Mesenchymal stem cell (in vitro differentiated cells and primary cell): ENCODE measurements at regions not wholly inside any gene's neighbourhood (a gene's known extent, or its start where the extent isn't known, plus 50 kb on each side); places are given as distances from the start of the nearest gene placed in this dataset.

Source experiments
- DNase-seq: peaks from one replicate; pipeline ENCODE4 v3.0.0-alpha.2; 2013
- H2AFZ ChIP-seq: one replicate; pipeline ENCODE4 v1.6.1; 2013; ENCODE audit warnings: low read depth, mild to moderate bottlenecking, control low read depth, inconsistent platforms, low read length, moderate library complexity
- H2AK5ac ChIP-seq: 2 replicates; pipeline ENCODE4 v1.6.1; 2013; ENCODE audit warnings: low read length, moderate library complexity, mild to moderate bottlenecking, inconsistent platforms; ENCODE audit not compliant: severe bottlenecking
- H2BK120ac ChIP-seq: one replicate; pipeline ENCODE4 v1.6.1; 2013; ENCODE audit warnings: low read depth, mild to moderate bottlenecking, inconsistent platforms, low read length, moderate library complexity
- H2BK12ac ChIP-seq, 2 experiments: one replicate each; pipeline ENCODE4 v1.6.1; 2013; ENCODE audit warnings: inconsistent platforms in 2 of 2, low read length in 2 of 2, mild to moderate bottlenecking in 2 of 2, moderate library complexity in 2 of 2, control low read depth in 1 of 2
- H2BK15ac ChIP-seq: one replicate; pipeline ENCODE4 v1.6.1; 2013; ENCODE audit warnings: mild to moderate bottlenecking, low read depth, inconsistent platforms; ENCODE audit not compliant: poor library complexity, severe bottlenecking
- H2BK5ac ChIP-seq: 2 replicates; pipeline ENCODE4 v1.6.1; 2013; ENCODE audit warnings: low read depth, mild to moderate bottlenecking, low read length, control low read depth, inconsistent platforms; ENCODE audit not compliant: poor library complexity, severe bottlenecking
- H3K14ac ChIP-seq, 2 experiments: one replicate each; pipeline ENCODE4 v1.6.1; 2013; ENCODE audit warnings: inconsistent platforms in 2 of 2, low read length in 2 of 2, control low read depth in 1 of 2, mild to moderate bottlenecking in 1 of 2, moderate library complexity in 1 of 2
- H3K18ac ChIP-seq, 2 experiments: one replicate each; pipeline ENCODE4 v1.6.1; 2013; ENCODE audit warnings: inconsistent platforms in 2 of 2, low read length in 2 of 2, control low read depth in 1 of 2, low read depth in 1 of 2, mild to moderate bottlenecking in 1 of 2
- H3K23ac ChIP-seq, 2 experiments: one replicate each; pipeline ENCODE4 v1.6.1; 2013; ENCODE audit warnings: inconsistent platforms in 2 of 2, low read length in 2 of 2, mild to moderate bottlenecking in 2 of 2, moderate library complexity in 2 of 2, control low read depth in 1 of 2
- H3K27ac ChIP-seq: 2 replicates; pipeline ENCODE4 v1.5.1; 2013; ENCODE audit warnings: mild to moderate bottlenecking, moderate library complexity, low read length, control low read depth, inconsistent platforms; ENCODE audit not compliant: poor library complexity, severe bottlenecking
- H3K27me3 ChIP-seq, 2 experiments: 2 replicates each; pipeline versions ENCODE4 v1.6.1 to v1.7.0; 2013; ENCODE audit warnings: low read length in 2 of 2, mild to moderate bottlenecking in 2 of 2, moderate library complexity in 2 of 2, control low read depth in 1 of 2, inconsistent platforms in 1 of 2; ENCODE audit not compliant: control insufficient read depth in 1 of 2, insufficient read depth in 1 of 2
- H3K36me3 ChIP-seq, 2 experiments: 2 replicates each; pipeline versions ENCODE4 v1.6.1 to v1.7.0; 2013; ENCODE audit warnings: low read length in 2 of 2, control low read depth in 1 of 2, inconsistent platforms in 1 of 2, low read depth in 1 of 2, mild to moderate bottlenecking in 1 of 2; ENCODE audit not compliant: insufficient read depth in 2 of 2, control insufficient read depth in 1 of 2
- H3K4ac ChIP-seq, 2 experiments: one replicate each; pipeline ENCODE4 v1.6.1; 2013; ENCODE audit warnings: inconsistent platforms in 2 of 2, low read length in 2 of 2, mild to moderate bottlenecking in 2 of 2, moderate library complexity in 2 of 2, control low read depth in 1 of 2, low read depth in 1 of 2
- H3K4me1 ChIP-seq: 2 replicates; pipeline ENCODE4 v1.6.1; 2013; ENCODE audit warnings: low read depth, low read length, control low read depth; ENCODE audit not compliant: control insufficient read depth, insufficient read depth
- H3K4me2 ChIP-seq: 2 replicates; pipeline ENCODE4 v1.6.1; 2013; ENCODE audit warnings: low read length, mild to moderate bottlenecking, inconsistent platforms; ENCODE audit not compliant: poor library complexity, severe bottlenecking
- H3K4me3 ChIP-seq, 2 experiments: 2 replicates each; pipeline versions ENCODE4 v1.5.1 to v1.7.0; 2013; ENCODE audit warnings: low read length in 2 of 2, mild to moderate bottlenecking in 2 of 2, control low read depth in 1 of 2, low read depth in 1 of 2; ENCODE audit not compliant: insufficient read depth in 1 of 2
- H3K79me1 ChIP-seq: replicated peaks from 2 replicates; pipeline ENCODE4 v1.6.1; 2013; ENCODE audit warnings: mild to moderate bottlenecking, control low read depth, low read length, inconsistent platforms; ENCODE audit not compliant: poor library complexity, severe bottlenecking
- H3K9ac ChIP-seq: 2 replicates; pipeline ENCODE4 v1.7.0; 2013; ENCODE audit warnings: mild to moderate bottlenecking, low read length, moderate library complexity
- H3K9me3 ChIP-seq: 2 replicates; pipeline ENCODE4 v1.7.0; 2013; ENCODE audit warnings: mild to moderate bottlenecking, low read length; ENCODE audit not compliant: control insufficient read depth
- H4K8ac ChIP-seq: one replicate; pipeline ENCODE4 v1.6.1; 2013; ENCODE audit warnings: inconsistent platforms, mild to moderate bottlenecking, low read length, moderate library complexity
- H4K91ac ChIP-seq: one replicate; pipeline ENCODE4 v1.6.1; 2013; ENCODE audit warnings: mild to moderate bottlenecking, low read length, inconsistent platforms
- WGBS: methylation state at CpG from one replicate; pipeline ENCODE4 v1.1.7; 2013; ENCODE audit warnings: mixed read lengths; 5-methylcytosine and 5-hydroxymethylcytosine counted together

GRCh38 chr5:87868792-87869191, 399.9 kb downstream of the TMEM161B start:
- no peaks in the 10 kb centered on the region for H3K36me3 ChIP-seq
- no peak overlapping the region for H2BK5ac ChIP-seq
- no peak overlapping the region for H2AK5ac ChIP-seq
- H2AFZ ChIP-seq: no peak overlapping the region
- no peak overlapping the region for H3K4me3 ChIP-seq
- DNase-seq: no peak
- no peak overlapping the region for H3K9ac ChIP-seq
- H3K27me3 ChIP-seq: no peaks in the 10 kb centered on the region
- H3K23ac ChIP-seq: no peak overlapping the region
- no peak overlapping the region for H2BK15ac ChIP-seq
- H3K18ac ChIP-seq: no peak overlapping the region
- H3K4me1 ChIP-seq: no peaks in the 10 kb centered on the region
- no peak overlapping the region for H3K27ac ChIP-seq
- H4K91ac ChIP-seq: no peak overlapping the region
- no peaks in the 10 kb centered on the region for H3K79me1 ChIP-seq
- no peak overlapping the region for H4K8ac ChIP-seq
- H3K4me2 ChIP-seq: no peak overlapping the region
- H3K9me3 ChIP-seq: no peaks in the 10 kb centered on the region
- no peak overlapping the region for H2BK120ac ChIP-seq
- WGBS: no CpG with 5 or more reads among the region's 1 CpG
- no peak overlapping the region for H3K4ac ChIP-seq
- no peak overlapping the region for H2BK12ac ChIP-seq
- no peak overlapping the region for H3K14ac ChIP-seq

DNA sequence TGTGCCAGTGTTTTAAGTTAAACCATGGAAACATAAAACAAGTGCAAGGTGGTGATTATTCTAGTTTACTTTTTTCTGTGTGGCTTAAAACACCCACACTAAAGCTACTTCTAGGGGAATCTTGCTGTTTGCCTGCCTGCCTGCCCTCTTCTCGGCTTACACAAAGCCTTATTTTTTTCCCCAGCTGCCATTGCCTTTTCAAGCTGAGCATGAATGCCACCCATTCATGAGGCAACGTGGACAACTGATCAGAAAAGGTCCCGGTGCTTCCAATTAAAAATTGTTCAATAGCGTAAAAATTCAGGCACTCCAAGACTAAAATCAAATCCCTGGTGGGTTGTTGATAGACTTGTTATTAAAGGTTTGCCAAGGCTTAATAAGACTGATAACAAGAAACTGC, 401.4 kb downstream of the TMEM161B start:
- H2AFZ ChIP-seq: no peak overlapping the region
- no peak for DNase-seq
- H3K9ac ChIP-seq: no peak overlapping the region
- H3K14ac ChIP-seq: no peak overlapping the region
- H3K4me1 ChIP-seq: no peaks in the 10 kb centered on the region
- no peak overlapping the region for H2BK5ac ChIP-seq
- H3K9me3 ChIP-seq: no peaks in the 10 kb centered on the region
- no peaks in the 10 kb centered on the region for H3K27me3 ChIP-seq
- no peak overlapping the region for H3K23ac ChIP-seq
- H3K18ac ChIP-seq: no peak overlapping the region
- H3K27ac ChIP-seq: no peak overlapping the region
- H3K4ac ChIP-seq: no peak overlapping the region
- H3K4me3 ChIP-seq: no peak overlapping the region
- H4K8ac ChIP-seq: no peak overlapping the region
- H2BK120ac ChIP-seq: no peak overlapping the region
- no peak overlapping the region for H2BK12ac ChIP-seq
- no peaks in the 10 kb centered on the region for H3K36me3 ChIP-seq
- 79% methylated on average over 3 of the region's 4 CpGs for WGBS
- H2AK5ac ChIP-seq: no peak overlapping the region
- H4K91ac ChIP-seq: no peak overlapping the region
- H2BK15ac ChIP-seq: no peak overlapping the region
- H3K4me2 ChIP-seq: no peak overlapping the region
- no peaks in the 10 kb centered on the region for H3K79me1 ChIP-seq

DNA sequence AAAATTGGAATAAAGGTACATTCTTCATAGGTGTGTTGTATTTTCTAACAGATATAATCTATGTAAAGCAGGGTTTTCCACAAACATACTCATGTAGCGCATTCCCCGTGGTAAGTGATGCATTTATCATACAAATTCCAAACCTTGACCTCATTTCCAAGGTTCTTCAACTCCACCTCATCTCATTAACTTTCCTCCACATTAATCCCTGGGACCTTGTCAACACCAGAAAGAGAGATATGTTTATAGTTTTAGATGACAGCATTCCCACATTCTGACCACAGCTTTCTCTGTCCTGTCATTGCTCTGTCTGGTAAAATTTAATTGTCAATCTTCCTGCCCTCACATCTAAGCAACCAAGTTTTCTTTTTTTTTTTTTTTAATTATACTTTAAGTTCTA, 415.1 kb downstream of the TMEM161B start:
- Histone ChIP-seq H3K9ac (no peak overlapping the region), H3K4me3 (no peak overlapping the region), H3K9me3 (no peaks in the 10 kb centered on the region), H4K8ac (no peak overlapping the region), H2AFZ (no peak overlapping the region), H2AK5ac (no peak overlapping the region), H3K4me1 (no peaks in the 10 kb centered on the region), H3K27ac (no peak overlapping the region), H3K36me3 (no peaks in the 10 kb centered on the region), H2BK5ac (no peak overlapping the region), H3K14ac (no peak overlapping the region), H3K4me2 (no peak overlapping the region), H3K79me1 (no peaks in the 10 kb centered on the region), H3K18ac (no peak overlapping the region), H3K27me3 (no peaks in the 10 kb centered on the region), H3K4ac (no peak overlapping the region), H4K91ac (no peak overlapping the region), H2BK120ac (no peak overlapping the region), H2BK12ac (no peak overlapping the region), H2BK15ac (no peak overlapping the region), H3K23ac (no peak overlapping the region)
- WGBS: 33% methylated on average over 2 of the region's 2 CpGs
- DNase-seq: no peak

GRCh38 chr5:87851603-87852002, 417.0 kb downstream of the TMEM161B start:
- Histone ChIP-seq H3K9ac (no peak overlapping the region), H2BK15ac (no peak overlapping the region), H3K14ac (no peak overlapping the region), H3K4ac (no peak overlapping the region), H3K79me1 (no peaks in the 10 kb centered on the region), H2BK12ac (no peak overlapping the region), H3K4me3 (no peak overlapping the region), H3K23ac (no peak overlapping the region), H4K8ac (no peak overlapping the region), H3K27me3 (no peaks in the 10 kb centered on the region), H3K36me3 (no peaks in the 10 kb centered on the region), H3K27ac (no peak overlapping the region), H2AK5ac (no peak overlapping the region), H3K18ac (no peak overlapping the region), H2AFZ (no peak overlapping the region), H4K91ac (no peak overlapping the region), H3K9me3 (no peaks in the 10 kb centered on the region), H2BK5ac (no peak overlapping the region), H3K4me1 (no peaks in the 10 kb centered on the region), H2BK120ac (no peak overlapping the region), H3K4me2 (no peak overlapping the region)
- DNase-seq: no peak
